Right cardiac atrium (tissue), 5 donors: ENCODE measurements at regions not wholly inside any gene's neighbourhood (a gene's known extent, or its start where the extent isn't known, plus 50 kb on each side); places are given as distances from the start of the nearest gene placed in this dataset.
"Not testable (repeated sequence)": the region's sequence is repeated elsewhere in the genome, so short reads cannot be mapped to it uniquely, and the experiment has no call there.

Source experiments
- ATAC-seq, 2 donors: fragments of 200-7000 bp; cut with Tn5 transposase; one replicate each; pipeline versions ENCODE4 v1.8.0 to v1.9.1; 2020; ENCODE audit warnings: moderate library complexity in 2 of 2, mild to moderate bottlenecking in 1 of 2
- DNase-seq, 3 donors: peaks; one replicate each; pipeline ENCODE4 v3.0.0-alpha.2; 2020
- H3K27ac ChIP-seq: one replicate; pipeline ENCODE4 v1.5.1; 2013; ENCODE audit warnings: mild to moderate bottlenecking, low read length, control low read depth, moderate library complexity
- H3K27me3 ChIP-seq: one replicate; pipeline ENCODE4 v1.6.1; 2013; ENCODE audit not compliant: control insufficient read depth, insufficient read depth
- H3K4me1 ChIP-seq: one replicate; pipeline ENCODE4 v1.6.1; 2013; ENCODE audit warnings: low read length; ENCODE audit not compliant: control insufficient read depth, insufficient read depth
- H3K4me3 ChIP-seq: one replicate; pipeline ENCODE4 v1.5.1; 2013; ENCODE audit warnings: low read length, control low read depth
- H3K9me3 ChIP-seq: one replicate; pipeline ENCODE4 v1.6.1; 2013; ENCODE audit warnings: low read length; ENCODE audit not compliant: control insufficient read depth
- WGBS: extraction: QIAGEN DNeasy Blood & Tissue Kit; methylation state at CpG from one replicate; pipeline ENCODE4 v1.1.7; 2013; 5-methylcytosine and 5-hydroxymethylcytosine counted together
- intact Hi-C, 4 donors: fragments of 100-400 bp; cut with DNase I; formaldehyde crosslinking; loops; one replicate each; pipeline versions ENCODE4 v1.11.0 to v1.14.0; 2022 to 2023
- donor health status: healthy with polysubstance abuse.
- donor health status: DM: no; HTN: yes; CAD: no.
- donor health status: DM: no; HTN: no; CAD: no.
- donor health status: DM: no; HTN: yes; CAD: no; lungs with severe emphysema.
- donor health status: DM: yes; HTN: yes; CAD: no.

GRCh38 chr1:148254611-148255429, 102.7 kb upstream of the NBPF11 start:
- H3K27me3 ChIP-seq, H3K27ac ChIP-seq, intact Hi-C loops, H3K9me3 ChIP-seq, H3K4me3 ChIP-seq, H3K4me1 ChIP-seq: not testable (repeated sequence)
- peak in 1 of 3 donors; percentile 36 for DNase-seq
- peak; percentile 39 to 52 for ATAC-seq
- WGBS: 40% methylated on average over 16 of the region's 16 CpGs

DNA sequence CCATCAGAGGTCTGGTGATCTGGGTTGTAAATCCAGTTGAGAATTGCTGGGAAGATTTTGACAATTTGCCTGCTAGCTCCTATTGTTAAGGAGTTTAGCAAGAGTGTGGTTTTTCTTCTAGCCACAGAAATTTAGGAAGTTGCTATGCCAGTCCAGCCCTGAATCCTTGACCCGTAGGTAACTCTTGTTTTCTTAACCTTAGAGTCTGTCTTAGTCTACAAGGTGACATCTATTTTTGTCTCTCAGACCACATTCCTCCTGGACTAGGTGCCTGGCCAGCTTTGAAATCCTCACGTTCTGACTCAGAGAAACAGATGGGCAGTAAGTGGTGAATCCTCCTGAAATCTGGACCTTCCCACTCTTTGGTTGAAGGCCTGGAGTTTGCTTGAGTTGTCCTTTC, 101.7 kb upstream of the NBPF11 start:
- H3K4me1 ChIP-seq, DNase-seq, H3K4me3 ChIP-seq, intact Hi-C loops, H3K9me3 ChIP-seq, ATAC-seq, H3K27me3 ChIP-seq, H3K27ac ChIP-seq: not testable (repeated sequence)
- WGBS: 45% methylated on average over 1 of the region's 2 CpGs

- H3K4me3 ChIP-seq, intact Hi-C loops, H3K27me3 ChIP-seq, H3K9me3 ChIP-seq, DNase-seq, H3K4me1 ChIP-seq, H3K27ac ChIP-seq: not testable (repeated sequence)
- 45% methylated on average over 1 of the region's 2 CpGs for WGBS
- peak in 1 of 2 donors; percentile 66 for ATAC-seq
Observed at GRCh38 chr1:148248798-148249197, 96.7 kb upstream of the NBPF11 start.

DNA sequence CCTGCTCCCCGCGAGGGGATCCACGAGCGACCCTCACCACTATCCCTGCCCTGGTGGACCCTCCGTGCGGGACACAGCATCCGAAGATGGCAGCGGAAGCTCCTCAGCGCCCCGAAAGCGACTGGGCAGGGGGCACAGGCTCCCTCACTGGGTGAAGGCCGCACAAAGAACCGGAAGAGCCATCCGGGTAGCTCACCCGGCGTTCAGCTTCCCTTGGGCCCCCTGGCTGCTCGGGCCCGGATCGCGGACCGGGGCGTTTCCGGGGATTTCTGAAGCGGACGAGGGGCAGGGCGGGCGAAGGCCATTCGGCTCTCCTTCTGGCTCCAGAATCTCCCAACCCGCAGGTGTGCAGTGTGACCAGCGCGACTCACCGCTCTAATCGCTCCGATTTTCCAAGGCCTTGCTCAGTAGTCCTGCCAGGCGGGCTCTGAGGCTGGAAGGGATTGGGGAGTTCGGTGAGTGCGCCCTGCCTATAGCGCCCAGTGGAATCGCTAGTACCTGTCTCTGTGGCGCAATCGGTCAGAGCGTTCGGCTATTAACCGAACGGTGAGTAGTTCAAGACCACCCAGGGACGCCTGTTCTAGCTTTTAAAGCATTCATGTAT, 94.3 kb upstream of the NBPF11 start:
- H3K4me1 ChIP-seq, DNase-seq, intact Hi-C loops, H3K27ac ChIP-seq, H3K9me3 ChIP-seq, H3K27me3 ChIP-seq, H3K4me3 ChIP-seq: not testable (repeated sequence)
- ATAC-seq: peak; percentile 53 to 74
- 31% methylated on average over 29 of the region's 46 CpGs for WGBS

- H3K27ac ChIP-seq, ATAC-seq, H3K4me1 ChIP-seq, intact Hi-C loops, H3K9me3 ChIP-seq, H3K4me3 ChIP-seq, DNase-seq, H3K27me3 ChIP-seq: not testable (repeated sequence)
- 18% methylated on average over 14 of the region's 25 CpGs for WGBS
Observed at GRCh38 chr1:148245843-148246242, 93.8 kb upstream of the NBPF11 start.

- H3K4me1 ChIP-seq, H3K4me3 ChIP-seq, DNase-seq, H3K27me3 ChIP-seq, H3K27ac ChIP-seq, intact Hi-C loops, H3K9me3 ChIP-seq: not testable (repeated sequence)
- no CpG with 5 or more reads among the region's 6 CpGs for WGBS
- ATAC-seq: peak; percentile 58 to 69
Observed at GRCh38 chr1:148245443-148245842, 93.4 kb upstream of the NBPF11 start.

- H3K27ac ChIP-seq, H3K27me3 ChIP-seq, intact Hi-C loops, DNase-seq, H3K4me3 ChIP-seq, ATAC-seq, H3K9me3 ChIP-seq, H3K4me1 ChIP-seq: not testable (repeated sequence)
- 86% methylated on average over 6 of the region's 8 CpGs for WGBS
Observed at GRCh38 chr1:148233250-148233649, 81.2 kb upstream of the NBPF11 start.

- DNase-seq, H3K27me3 ChIP-seq, H3K27ac ChIP-seq, ATAC-seq, H3K4me3 ChIP-seq, H3K9me3 ChIP-seq, H3K4me1 ChIP-seq, intact Hi-C loops: not testable (repeated sequence)
- 91% methylated on average over 4 of the region's 5 CpGs for WGBS
Observed at GRCh38 chr1:148228846-148229245, 76.8 kb upstream of the NBPF11 start.

DNA sequence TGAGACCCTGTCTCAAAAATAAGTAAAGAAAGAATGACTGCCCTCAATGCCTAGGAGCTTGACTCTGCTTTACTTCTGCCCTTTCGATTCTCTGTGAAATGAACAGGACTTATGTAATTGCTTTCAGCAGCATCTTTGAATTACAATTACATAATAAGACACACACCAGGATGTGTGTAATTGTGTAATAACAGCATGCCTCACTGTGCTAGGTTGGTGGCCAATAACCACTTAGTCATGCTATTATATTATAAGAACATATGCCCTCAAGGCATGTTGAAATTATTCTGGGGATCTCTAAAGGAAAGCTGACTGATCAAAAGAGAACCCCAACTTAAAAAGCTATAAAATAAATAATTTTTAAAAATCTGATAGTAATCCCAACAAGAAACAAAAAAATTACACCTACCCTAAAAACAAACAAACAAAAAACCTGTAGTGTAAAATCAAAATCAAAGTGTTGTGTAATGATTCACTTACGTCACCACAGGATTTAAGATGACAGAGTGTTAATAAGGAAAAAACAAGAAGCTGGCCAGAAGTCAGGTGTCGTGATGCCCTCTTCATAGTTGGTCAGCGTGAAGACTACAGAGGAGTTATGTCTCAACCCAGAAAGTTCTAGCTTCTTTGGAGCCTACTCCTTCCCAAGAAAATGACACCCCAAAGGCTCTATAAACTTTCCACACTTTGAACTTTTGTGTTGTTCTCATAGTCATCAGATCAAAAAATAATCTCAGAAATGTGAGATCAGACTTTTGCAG, 70.5 kb upstream of the NBPF11 start:
- H3K27ac ChIP-seq, H3K4me1 ChIP-seq, DNase-seq, intact Hi-C loops, H3K27me3 ChIP-seq, H3K4me3 ChIP-seq, H3K9me3 ChIP-seq, ATAC-seq: not testable (repeated sequence)
- WGBS: no CpG with 5 or more reads among the region's 4 CpGs

DNA sequence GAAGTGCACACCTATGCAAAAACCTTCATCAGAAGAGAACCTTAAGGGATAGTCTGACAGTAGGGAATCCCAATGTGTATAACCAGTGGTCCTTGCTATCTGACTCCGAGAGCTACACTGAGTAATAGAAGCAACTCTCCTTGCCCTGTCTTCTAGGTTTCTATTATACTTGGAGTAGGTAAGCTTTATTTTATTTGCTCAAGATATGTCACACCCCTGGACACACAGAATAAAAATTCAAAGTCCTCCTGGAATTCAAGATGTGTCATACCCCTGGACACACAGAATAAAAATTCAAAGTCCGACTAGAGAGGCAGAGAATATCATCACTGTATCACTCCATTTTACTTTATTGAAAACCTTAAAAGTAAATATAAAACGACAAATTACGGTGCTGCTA, 69.5 kb upstream of the NBPF11 start:
- intact Hi-C loops, DNase-seq, H3K4me1 ChIP-seq, H3K4me3 ChIP-seq, ATAC-seq, H3K9me3 ChIP-seq, H3K27ac ChIP-seq, H3K27me3 ChIP-seq: not testable (repeated sequence)
- WGBS: no CpG with 5 or more reads among the region's 4 CpGs

DNA sequence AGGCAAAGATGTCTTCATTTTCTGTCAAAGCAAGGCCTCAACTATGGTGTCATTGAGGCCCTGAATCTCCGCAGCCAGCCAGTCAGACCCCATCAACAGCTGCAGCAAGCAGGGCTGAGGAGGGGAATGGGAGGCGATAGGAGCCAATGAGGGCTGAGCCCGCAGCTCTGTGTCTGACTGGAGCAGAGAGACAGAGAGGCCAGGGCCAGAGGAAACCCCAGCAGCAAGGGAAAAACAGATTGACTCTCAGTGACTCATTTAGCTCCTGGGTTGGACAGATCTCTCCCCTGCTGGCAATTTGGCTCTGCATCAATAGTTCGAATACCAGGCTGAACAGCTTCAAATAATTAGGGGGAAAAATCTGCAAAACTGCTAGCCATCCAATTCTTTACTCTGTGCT, 67.1 kb upstream of the NBPF11 start:
- H3K27ac ChIP-seq, intact Hi-C loops, H3K4me1 ChIP-seq, H3K4me3 ChIP-seq, H3K27me3 ChIP-seq, DNase-seq, H3K9me3 ChIP-seq: not testable (repeated sequence)
- WGBS: no CpG with 5 or more reads among the region's 4 CpGs
- peak; percentile 69 to 73 for ATAC-seq
